HTR-8/SVneo (cell line): ENCODE measurements at regions not wholly inside any gene's neighbourhood (a gene's known extent, or its start where the extent isn't known, plus 50 kb on each side); places are given as distances from the start of the nearest gene placed in this dataset.

Source experiments
- DNase-seq: peaks from one replicate; pipeline ENCODE4 v3.0.0; 2011; ENCODE audit warnings: low spot score, mixed read lengths; ENCODE audit not compliant: insufficient read length
- FAIRE-seq: peaks from 2 replicates; lab custom pipeline; 2011; peaks lifted over from hg19 to GRCh38; lab: Jason Lieb, UNC

- DNase-seq (no peak), FAIRE-seq (no peak)
These were observed 78.3 kb downstream of the RAMP3 start for GRCh38 chr7:45235905-45236304.

GRCh38 chr7:45236666-45237065 lies 79.1 kb downstream of the RAMP3 start:
- DNase-seq, result no peak
- no peak for FAIRE-seq

GRCh38 chr7:45237788-45238461 lies 80.3 kb downstream of the RAMP3 start:
- no peak for FAIRE-seq
- no peak for DNase-seq

GRCh38 chr7:45238806-45239205 lies 81.2 kb downstream of the RAMP3 start:
- FAIRE-seq (no peak), DNase-seq (no peak)

- no peak for FAIRE-seq
- no peak for DNase-seq
These were observed 81.9 kb downstream of the RAMP3 start for GRCh38 chr7:45239486-45239885.

- no peak for DNase-seq
- FAIRE-seq, result no peak
These were observed 82.7 kb downstream of the RAMP3 start for GRCh38 chr7:45240273-45240771.

- DNase-seq (no peak), FAIRE-seq (no peak)
These were observed 83.3 kb downstream of the RAMP3 start for GRCh38 chr7:45240926-45241325.

- DNase-seq (no peak), FAIRE-seq (no peak)
These were observed 83.9 kb downstream of the RAMP3 start for GRCh38 chr7:45241339-45242109.

GRCh38 chr7:45242261-45242660 lies 84.7 kb downstream of the RAMP3 start:
- FAIRE-seq (no peak), DNase-seq (no peak)

- DNase-seq, result no peak
- FAIRE-seq, result no peak
These were observed 85.1 kb downstream of the RAMP3 start for GRCh38 chr7:45242698-45243097.

GRCh38 chr7:45244981-45245380 lies 87.4 kb downstream of the RAMP3 start:
- DNase-seq, result no peak
- FAIRE-seq, result no peak

GRCh38 chr7:45246339-45246738 lies 88.7 kb downstream of the RAMP3 start:
- no peak for DNase-seq
- no peak for FAIRE-seq

- FAIRE-seq (no peak), DNase-seq (no peak)
These were observed 94.7 kb downstream of the RAMP3 start for GRCh38 chr7:45252248-45252647.

GRCh38 chr7:45252857-45253256 lies 95.3 kb downstream of the RAMP3 start:
- FAIRE-seq, result no peak
- DNase-seq, result no peak

- DNase-seq, result no peak
- FAIRE-seq, result no peak
These were observed 95.8 kb downstream of the RAMP3 start for GRCh38 chr7:45253368-45253767.

GRCh38 chr7:45255187-45255586 lies 97.6 kb downstream of the RAMP3 start:
- FAIRE-seq (no peak), DNase-seq (no peak)

- no peak for FAIRE-seq
- no peak for DNase-seq
These were observed 98.7 kb downstream of the RAMP3 start for GRCh38 chr7:45256309-45256708.

- DNase-seq, result no peak
- no peak for FAIRE-seq
These were observed 99.2 kb downstream of the RAMP3 start for GRCh38 chr7:45256775-45257174.

- DNase-seq, result no peak
- FAIRE-seq, result no peak
These were observed 99.7 kb downstream of the RAMP3 start for GRCh38 chr7:45257284-45257683.

- DNase-seq (no peak), FAIRE-seq (no peak)
These were observed 101.1 kb downstream of the RAMP3 start for GRCh38 chr7:45258533-45259226.

GRCh38 chr7:45259227-45259596 lies 101.6 kb downstream of the RAMP3 start:
- DNase-seq (no peak), FAIRE-seq (no peak)
